ENCODE measurements at regions not wholly inside any gene's neighbourhood (a gene's known extent, or its start where the extent isn't known, plus 50 kb on each side); places are given as distances from the start of the nearest gene placed in this dataset.

- ChIA-PET CTCF (no interaction called here), POLR2A (no interaction called here), RAD21 (ENCODE audit: low non-redundant PET in 1 of 2, low total read pairs in 2 of 2, uncharacterized antibody in 2 of 2, unreplicated experiment in 2 of 2) (no interaction called here)
- Histone ChIP-seq H3K4me2 (ENCODE audit: low read length) (no peak overlapping the region), H3K27ac (ENCODE audit: low read depth, low read length) (no peak overlapping the region), H3K9me3 (ENCODE audit: control insufficient read depth in 1 of 2, insufficient read depth in 1 of 2, low read depth in 1 of 2, low read length in 2 of 2) (peaks cover 5 to 13% of the 10 kb centered on the region in 2 experiments; a peak in 2 of 4 replicates), H3K9ac (ENCODE audit: low read length) (no peak overlapping the region), H3K79me2 (ENCODE audit: insufficient read depth, low read length) (no peaks in the 10 kb centered on the region), H3K9me2 (ENCODE audit: insufficient read depth) (no peaks in the 10 kb centered on the region), H2AFZ (ENCODE audit: low read depth, low read length, poor library complexity, severe bottlenecking) (no peak overlapping the region), H3K27me3 (ENCODE audit: insufficient read depth, low read length) (no peaks in the 10 kb centered on the region), H3K4me1 (ENCODE audit: control insufficient read depth in 1 of 2, insufficient read depth in 2 of 2, low read length in 2 of 2) (no peaks in the 10 kb centered on the region), H3K36me3 (ENCODE audit: control insufficient read depth in 1 of 2, insufficient read depth in 2 of 2, low read length in 2 of 2) (no peaks in the 10 kb centered on the region), H3K4me3 (replicated peaks in 1 of 2; ENCODE audit: low read depth in 1 of 2, low read length in 2 of 2) (no peak overlapping the region), H4K20me1 (ENCODE audit: insufficient read depth) (no peaks in the 10 kb centered on the region)
- TF ChIP-seq EZH2phosphoT487 (IDR thresholded peaks at IDR 0.05; ENCODE audit: borderline replicate concordance) = no peak
- TF ChIP-seq ZNF274 (IDR thresholded peaks at IDR 0.05; ENCODE audit: low read depth, low read length) = no peak
- TF ChIP-seq FOSL1 (IDR thresholded peaks at IDR 0.05; ENCODE audit: low read depth) = no peak
- TF ChIP-seq SP1 (IDR thresholded peaks at IDR 0.05; ENCODE audit: low read depth) = no peak
- no peak for TF ChIP-seq EZH2 (IDR thresholded peaks at IDR 0.05)
- TF ChIP-seq CBX3 (IDR thresholded peaks at IDR 0.05; ENCODE audit: low read depth) = no peak
- no peak for TF ChIP-seq SIN3A (IDR thresholded peaks at IDR 0.05; ENCODE audit: low read depth)
- TF ChIP-seq TCF7L2 (IDR thresholded peaks at IDR 0.05; ENCODE audit: borderline replicate concordance, extremely low read depth, insufficient read depth, insufficient read length) = no peak
- TF ChIP-seq, protein P1, sequence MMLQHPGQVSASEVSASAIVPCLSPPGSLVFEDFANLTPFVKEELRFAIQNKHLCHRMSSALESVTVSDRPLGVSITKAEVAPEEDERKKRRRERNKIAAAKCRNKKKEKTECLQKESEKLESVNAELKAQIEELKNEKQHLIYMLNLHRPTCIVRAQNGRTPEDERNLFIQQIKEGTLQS (IDR thresholded peaks at IDR 0.05) = no peak
- no peak for TF ChIP-seq POLR2AphosphoS5 (IDR thresholded peaks at IDR 0.05; ENCODE audit: low read depth, low read length)
- no peak for TF ChIP-seq MAX (IDR thresholded peaks at IDR 0.05)
- TF ChIP-seq RAD21 (IDR thresholded peaks at IDR 0.05; ENCODE audit: low read depth) = no peak
- no peak for TF ChIP-seq ELF1 (IDR thresholded peaks at IDR 0.05; ENCODE audit: borderline replicate concordance, low read depth)
- no peak for TF ChIP-seq SRF (IDR thresholded peaks at IDR 0.05; ENCODE audit: low read depth)
- TF ChIP-seq, protein P2, sequence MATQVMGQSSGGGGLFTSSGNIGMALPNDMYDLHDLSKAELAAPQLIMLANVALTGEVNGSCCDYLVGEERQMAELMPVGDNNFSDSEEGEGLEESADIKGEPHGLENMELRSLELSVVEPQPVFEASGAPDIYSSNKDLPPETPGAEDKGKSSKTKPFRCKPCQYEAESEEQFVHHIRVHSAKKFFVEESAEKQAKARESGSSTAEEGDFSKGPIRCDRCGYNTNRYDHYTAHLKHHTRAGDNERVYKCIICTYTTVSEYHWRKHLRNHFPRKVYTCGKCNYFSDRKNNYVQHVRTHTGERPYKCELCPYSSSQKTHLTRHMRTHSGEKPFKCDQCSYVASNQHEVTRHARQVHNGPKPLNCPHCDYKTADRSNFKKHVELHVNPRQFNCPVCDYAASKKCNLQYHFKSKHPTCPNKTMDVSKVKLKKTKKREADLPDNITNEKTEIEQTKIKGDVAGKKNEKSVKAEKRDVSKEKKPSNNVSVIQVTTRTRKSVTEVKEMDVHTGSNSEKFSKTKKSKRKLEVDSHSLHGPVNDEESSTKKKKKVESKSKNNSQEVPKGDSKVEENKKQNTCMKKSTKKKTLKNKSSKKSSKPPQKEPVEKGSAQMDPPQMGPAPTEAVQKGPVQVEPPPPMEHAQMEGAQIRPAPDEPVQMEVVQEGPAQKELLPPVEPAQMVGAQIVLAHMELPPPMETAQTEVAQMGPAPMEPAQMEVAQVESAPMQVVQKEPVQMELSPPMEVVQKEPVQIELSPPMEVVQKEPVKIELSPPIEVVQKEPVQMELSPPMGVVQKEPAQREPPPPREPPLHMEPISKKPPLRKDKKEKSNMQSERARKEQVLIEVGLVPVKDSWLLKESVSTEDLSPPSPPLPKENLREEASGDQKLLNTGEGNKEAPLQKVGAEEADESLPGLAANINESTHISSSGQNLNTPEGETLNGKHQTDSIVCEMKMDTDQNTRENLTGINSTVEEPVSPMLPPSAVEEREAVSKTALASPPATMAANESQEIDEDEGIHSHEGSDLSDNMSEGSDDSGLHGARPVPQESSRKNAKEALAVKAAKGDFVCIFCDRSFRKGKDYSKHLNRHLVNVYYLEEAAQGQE (IDR thresholded peaks at IDR 0.05; ENCODE audit: low read depth) = no peak
- no peak for TF ChIP-seq ZBTB33 (IDR thresholded peaks at IDR 0.05; ENCODE audit: extremely low read depth, insufficient replicate concordance, low read length)
- no TSS peak for BruUV-seq (replicated peaks)
- DNase-seq (ENCODE audit: low read depth, low spot score) (no peak), ATAC-seq (no peak)
- intact Hi-C loops (cut with micrococcal nuclease) = no loop called here
Observed at GRCh38 chr2:21633466-21633865, 509.7 kb downstream of the TDRD15 start.
